IPS-18c (cell line): ENCODE measurements at regions not wholly inside any gene's neighbourhood (a gene's known extent, or its start where the extent isn't known, plus 50 kb on each side); places are given as distances from the start of the nearest gene placed in this dataset.

Source experiments
- H3K4me3 ChIP-seq: 2 replicates; pipeline ENCODE4 v1.7.0; 2013; ENCODE audit warnings: low read depth, mild to moderate bottlenecking, low read length, moderate library complexity; ENCODE audit not compliant: insufficient read depth
- H3K9me3 ChIP-seq: one replicate; pipeline ENCODE4 v1.6.1; 2013; ENCODE audit warnings: mild to moderate bottlenecking, low read length, moderate library complexity; ENCODE audit not compliant: control insufficient read depth, insufficient read depth

DNA sequence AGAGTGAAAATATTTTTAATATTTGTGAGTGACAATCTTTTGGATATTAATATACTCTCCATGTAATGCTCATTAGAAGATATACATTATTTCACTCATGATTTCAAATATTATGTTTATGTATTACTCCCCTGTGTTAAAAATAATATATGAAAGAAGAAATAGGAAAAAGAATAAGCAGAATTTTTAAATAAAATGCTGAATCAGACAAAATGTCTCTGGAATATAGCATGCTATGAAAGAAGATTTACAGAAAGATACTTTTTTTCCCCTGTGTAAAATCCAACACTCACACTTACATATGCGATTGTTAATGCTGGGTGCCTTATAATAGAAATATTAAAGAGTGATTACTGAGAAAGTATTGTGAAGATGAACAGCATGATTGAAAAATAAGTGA is 373.7 kb downstream of the ANXA1 start:
- Histone ChIP-seq H3K9me3 (no peaks in the 10 kb centered on the region), H3K4me3 (no peak overlapping the region)

DNA sequence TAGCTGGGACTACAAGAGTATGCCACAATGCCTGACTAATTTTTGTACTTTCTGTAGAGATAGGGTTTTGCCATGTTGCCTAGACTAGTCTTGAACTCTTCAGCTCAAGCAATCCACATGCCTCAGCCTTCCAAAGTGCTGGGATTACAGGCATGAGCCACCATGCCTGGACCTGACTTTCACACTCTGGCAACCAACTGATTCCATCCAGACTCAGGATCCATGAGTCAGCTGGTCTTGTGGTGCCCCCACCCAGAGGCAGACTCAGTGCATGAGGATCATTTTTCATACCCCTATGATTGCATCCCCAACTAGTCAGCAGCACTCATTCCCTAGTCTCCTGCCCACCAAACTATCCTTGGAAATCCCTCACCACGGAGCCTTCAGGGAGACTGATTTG is 375.9 kb downstream of the ANXA1 start:
- no peaks in the 10 kb centered on the region for H3K9me3 ChIP-seq
- H3K4me3 ChIP-seq: no peak overlapping the region

DNA sequence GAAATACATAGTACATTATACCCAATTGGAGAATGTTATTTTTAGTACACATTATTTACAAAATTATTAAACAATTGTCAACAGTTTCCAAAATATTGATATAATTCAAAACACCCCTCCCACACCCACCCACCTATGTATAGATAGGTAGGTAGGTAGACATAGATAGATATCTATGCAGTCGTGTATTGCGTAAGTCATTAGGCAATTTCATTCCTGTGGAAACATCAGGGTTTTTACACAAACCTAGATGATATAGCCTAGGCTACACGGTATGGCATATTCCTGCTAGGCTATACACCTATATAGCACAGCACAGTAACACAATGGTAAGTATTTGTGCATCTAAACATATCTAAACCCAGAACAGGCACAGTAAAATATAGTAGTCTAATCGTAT is 377.3 kb downstream of the ANXA1 start:
- Histone ChIP-seq H3K4me3 (no peak overlapping the region), H3K9me3 (no peaks in the 10 kb centered on the region)

DNA sequence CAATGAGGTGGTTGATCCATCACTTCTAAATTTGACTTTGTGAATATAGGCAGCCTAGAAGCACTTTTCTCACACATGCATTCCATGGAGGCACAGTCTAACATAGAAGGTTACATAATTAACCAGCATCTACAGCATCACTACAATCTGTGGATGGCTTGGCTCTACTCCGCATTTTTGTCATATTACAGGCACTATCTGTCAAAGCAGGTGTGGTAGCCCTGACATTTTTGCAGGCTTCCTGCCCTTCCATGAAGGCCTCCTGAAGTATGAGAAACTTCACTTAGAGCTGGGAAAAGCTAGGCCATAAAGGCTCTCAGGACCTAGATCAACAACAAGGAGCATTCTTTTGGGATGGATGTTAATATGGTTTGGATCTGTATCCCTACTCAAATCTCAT is 378.0 kb downstream of the ANXA1 start:
- Histone ChIP-seq H3K4me3 (no peak overlapping the region), H3K9me3 (no peaks in the 10 kb centered on the region)

DNA sequence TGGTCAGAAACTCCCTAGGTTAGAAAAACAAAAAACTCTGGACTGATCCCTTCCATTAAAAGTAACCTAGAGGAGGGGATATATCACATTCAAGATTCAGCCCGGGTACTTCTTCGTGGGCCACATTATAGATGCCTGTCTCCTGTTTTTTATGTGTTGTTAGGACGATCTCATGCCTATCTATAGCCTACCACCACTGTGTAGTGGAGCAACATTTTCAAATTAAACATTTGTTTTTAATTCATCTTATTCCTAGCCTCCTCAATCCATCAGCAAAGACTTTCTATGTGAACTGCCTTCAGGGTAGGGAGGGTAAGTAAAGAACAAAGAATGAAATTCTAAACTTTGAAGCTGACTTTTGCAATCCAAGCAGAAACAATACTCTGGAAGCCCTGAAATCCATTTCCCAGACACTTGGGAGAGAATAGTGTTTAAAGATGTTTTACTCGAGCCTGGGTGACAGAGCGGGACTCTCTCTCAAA is 379.4 kb downstream of the ANXA1 start:
- Histone ChIP-seq H3K4me3 (no peak overlapping the region), H3K9me3 (no peaks in the 10 kb centered on the region)

DNA sequence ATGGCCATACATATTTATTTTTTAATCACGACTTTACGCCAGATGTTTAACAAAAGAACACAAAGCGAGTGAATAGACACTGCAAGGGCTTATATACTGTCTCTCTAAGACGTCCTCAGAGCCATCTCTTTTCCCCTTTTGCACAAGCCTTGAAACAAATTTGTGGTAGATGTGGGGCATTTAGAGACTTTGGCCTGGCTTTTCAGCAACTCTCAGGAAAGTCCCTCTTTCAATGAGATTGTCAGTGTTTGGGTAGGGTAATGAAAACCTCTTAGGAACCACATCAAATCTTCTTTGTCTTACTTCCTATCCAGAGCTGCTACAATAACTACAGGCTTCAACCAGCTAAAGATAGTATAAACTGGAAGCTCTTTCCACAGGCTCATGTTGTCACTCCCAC is 380.0 kb downstream of the ANXA1 start:
- H3K9me3 ChIP-seq: no peaks in the 10 kb centered on the region
- H3K4me3 ChIP-seq: no peak overlapping the region

DNA sequence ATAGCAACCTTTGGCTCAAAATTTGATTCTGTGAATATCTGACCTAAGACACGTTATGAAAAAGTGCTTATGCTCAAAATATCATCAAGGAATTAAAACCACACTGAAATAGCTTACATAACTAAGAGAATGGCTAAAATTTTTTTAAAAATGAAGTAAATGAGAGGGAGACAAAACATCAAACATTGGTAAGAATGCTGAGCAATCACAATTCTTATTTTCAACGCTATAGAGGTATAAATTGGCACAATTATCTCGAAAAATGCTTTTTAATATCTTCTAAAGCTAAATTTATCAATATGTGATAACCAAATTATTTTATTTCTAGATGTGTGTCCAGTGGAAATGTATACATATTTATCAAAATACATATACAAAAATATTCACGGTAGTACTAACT is 381.3 kb downstream of the ANXA1 start:
- no peak overlapping the region for H3K4me3 ChIP-seq
- H3K9me3 ChIP-seq: no peaks in the 10 kb centered on the region

DNA sequence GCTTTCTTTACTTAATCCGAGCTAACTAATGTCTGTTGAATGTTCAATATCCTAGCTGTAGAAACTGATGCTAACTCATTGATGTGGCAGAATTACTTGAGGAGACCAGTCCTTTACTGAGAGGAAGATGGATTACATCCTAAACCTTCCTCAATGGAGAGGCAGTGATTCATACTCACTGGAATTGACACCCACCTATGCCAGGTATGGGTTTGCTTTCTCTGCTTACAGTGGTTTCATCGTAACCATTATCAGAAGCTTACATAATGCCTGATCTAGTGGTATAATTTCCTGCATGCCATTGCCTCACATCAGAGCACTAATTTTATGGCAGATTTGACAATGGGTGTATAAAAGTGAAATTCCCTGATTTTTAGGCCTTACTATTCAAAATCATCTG is 384.7 kb downstream of the ANXA1 start:
- Histone ChIP-seq H3K4me3 (no peak overlapping the region), H3K9me3 (no peaks in the 10 kb centered on the region)

DNA sequence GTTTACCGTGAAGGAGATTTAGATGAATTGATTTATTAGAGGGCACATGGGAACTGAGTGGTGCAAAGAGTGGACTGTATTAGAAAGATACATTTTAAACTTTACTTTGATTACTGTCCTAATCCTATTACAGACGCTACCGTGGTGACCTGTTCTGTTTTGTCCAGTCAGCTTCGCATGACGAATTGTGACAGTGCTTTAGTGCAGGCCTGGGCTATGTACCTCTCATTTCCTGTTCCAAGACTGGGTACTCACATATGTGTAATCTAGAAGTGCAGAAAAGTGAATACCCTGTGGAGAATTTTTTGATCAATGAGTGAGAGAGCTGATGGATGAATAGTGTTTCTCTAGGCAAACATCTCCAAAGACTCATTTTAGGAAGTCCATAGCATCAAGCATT is 385.9 kb downstream of the ANXA1 start:
- Histone ChIP-seq H3K9me3 (no peaks in the 10 kb centered on the region), H3K4me3 (no peak overlapping the region)

DNA sequence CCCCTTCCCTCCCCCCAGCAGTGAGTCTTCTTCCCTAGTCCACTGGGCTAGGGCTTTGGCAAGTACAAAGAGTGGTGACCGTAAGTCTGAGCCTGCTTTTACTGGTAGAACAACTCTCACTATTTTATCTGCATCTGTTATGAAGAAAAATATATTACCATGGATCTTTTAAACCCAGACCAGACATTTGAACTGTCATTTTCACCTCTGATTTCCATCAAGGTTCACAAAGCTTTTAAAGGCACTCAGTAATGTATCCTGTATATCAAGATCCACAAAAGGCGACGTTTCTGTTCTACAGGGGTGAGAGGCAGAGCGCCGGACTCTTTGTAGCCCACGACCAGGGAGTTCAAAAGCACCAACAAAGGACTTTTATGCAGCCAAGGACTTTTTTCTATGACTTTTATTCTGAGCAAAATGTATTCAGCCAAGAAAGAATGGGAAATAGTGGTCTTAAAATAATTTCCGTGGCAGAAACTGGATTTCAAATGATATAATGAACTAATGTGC is 388.3 kb downstream of the ANXA1 start:
- no peaks in the 10 kb centered on the region for H3K9me3 ChIP-seq
- no peak overlapping the region for H3K4me3 ChIP-seq

DNA sequence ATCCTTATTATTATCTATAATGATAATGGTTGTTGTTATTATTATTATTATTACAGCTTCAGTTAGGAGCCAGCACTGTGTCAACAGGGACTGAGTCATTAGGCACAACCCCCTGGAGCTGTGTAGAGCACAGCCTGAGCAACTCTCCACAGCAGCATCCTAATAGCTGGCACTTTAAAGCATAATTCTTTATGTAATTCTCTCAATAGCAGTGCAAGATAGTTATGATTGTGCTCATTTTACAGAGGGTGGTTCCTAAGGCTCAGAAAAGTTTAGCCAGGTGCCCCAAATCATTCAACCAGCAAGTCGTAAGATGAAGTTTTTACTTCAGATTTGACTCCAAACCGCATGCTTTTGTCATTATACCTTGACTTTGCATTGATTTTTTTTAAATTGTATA is 390.3 kb downstream of the ANXA1 start:
- Histone ChIP-seq H3K9me3 (no peaks in the 10 kb centered on the region), H3K4me3 (no peak overlapping the region)

DNA sequence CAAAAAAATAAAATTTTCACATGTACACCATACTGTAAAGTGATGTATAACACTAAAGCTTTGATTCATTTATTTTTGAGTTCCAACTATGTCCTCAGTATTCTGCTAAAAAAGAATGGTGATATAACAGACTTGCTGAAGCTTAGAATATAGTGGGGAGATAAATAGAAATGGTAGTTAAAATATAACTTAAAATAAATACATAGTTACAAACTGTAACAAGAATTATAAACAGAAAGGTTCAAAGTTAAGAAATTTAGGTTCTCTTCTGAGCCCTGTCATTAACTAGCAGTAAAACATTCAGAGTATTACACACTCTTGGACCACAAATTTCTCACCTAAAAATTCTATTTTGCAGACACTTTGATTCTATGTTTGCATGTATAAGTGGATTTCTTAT is 392.1 kb downstream of the ANXA1 start:
- Histone ChIP-seq H3K9me3 (no peaks in the 10 kb centered on the region), H3K4me3 (no peak overlapping the region)

DNA sequence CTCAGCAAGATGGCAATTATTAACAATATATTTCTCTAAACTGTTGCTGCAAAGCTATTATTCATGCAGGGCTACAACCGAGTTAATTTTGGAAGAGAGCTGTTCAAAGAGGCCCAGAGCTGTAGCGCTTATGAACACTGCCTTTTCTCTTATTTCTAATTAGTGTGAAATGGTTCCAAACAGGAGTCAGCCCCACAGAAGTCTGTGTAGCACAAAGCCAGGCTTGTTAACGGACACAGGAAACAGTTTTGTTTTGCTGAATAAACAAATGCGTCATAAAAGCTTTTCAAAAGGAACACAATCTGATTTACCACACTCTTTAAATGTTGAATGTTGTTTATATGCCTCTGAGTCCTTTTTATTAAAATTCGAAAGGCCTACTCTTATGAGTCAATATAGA is 396.5 kb downstream of the ANXA1 start:
- H3K4me3 ChIP-seq: no peak overlapping the region
- no peaks in the 10 kb centered on the region for H3K9me3 ChIP-seq

DNA sequence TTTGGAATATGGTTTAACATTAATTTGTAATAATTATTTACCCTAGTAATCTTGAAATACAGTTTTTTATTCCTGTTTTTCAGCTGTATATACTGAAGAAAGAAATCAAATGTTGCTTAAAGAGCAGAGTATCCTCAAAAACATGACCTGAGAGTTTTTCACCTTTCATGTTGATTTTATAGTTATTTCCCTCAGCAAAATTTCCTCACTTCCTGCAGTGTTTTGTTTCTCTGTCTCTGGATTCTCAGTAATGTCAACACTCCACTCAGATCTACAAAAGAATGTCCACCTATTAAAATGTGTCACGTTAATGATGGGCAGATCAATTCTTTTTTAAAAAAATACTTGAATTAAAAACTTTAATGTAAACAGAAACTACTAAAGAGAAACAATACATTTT is 398.3 kb downstream of the ANXA1 start:
- no peaks in the 10 kb centered on the region for H3K9me3 ChIP-seq
- no peak overlapping the region for H3K4me3 ChIP-seq

DNA sequence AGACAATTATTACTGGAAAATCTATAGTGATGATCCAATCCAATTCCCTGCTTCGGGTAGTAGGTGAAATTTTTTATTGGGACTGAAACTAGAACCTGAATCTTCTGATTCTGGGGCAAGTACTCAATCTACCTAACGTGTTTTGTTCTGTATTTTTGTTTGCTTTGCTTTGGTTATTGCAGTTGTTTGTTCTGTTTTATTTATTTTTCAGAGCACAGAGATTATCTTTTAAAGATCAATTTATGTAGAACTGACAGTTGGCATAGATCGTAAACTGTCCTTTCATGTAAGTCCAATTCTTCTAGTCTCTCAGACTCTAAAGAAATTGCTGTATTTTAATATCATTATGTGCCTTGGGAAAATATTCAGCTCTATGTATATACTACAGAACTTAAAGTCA is 401.6 kb downstream of the ANXA1 start:
- Histone ChIP-seq H3K9me3 (no peaks in the 10 kb centered on the region), H3K4me3 (no peak overlapping the region)

DNA sequence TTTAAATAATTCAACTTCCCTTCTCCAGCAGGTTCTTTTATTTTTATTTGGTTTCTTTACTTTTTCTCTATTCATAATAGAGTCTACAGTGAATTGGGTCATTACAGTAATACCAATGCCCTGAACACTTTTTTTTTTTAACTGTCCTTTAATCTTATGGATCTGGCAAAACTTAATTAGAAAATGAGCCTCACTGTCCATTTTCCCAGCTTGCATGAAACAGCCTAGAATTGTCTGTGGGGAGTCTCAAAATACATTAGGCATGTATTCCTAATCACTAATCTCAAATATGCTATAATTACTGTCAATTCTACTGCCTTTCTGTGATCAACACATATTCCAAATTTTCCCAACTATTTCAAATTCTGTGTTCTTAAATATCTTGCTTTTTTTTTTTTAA is 406.8 kb downstream of the ANXA1 start:
- H3K4me3 ChIP-seq: no peak overlapping the region
- no peaks in the 10 kb centered on the region for H3K9me3 ChIP-seq

DNA sequence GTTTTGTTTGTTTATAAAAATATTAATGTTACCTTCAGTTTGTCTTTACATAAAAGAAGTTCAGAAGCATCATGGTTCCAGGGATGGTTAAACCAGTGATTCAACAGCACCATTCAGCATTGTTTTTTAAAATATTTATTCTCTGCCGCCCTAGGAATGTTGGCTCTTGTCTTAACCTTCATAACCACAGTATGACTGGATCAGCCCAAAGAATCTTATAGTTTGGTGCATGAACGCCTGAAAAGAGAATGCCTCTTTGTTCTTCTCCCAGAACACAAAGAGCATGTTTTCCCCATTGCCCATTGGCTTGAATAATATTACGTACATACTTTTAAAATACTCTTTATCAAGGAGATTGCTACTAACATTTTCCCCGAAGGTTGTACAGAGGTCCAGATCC is 413.4 kb downstream of the ANXA1 start:
- no peak overlapping the region for H3K4me3 ChIP-seq
- H3K9me3 ChIP-seq: peaks cover 2% of the 10 kb centered on the region

DNA sequence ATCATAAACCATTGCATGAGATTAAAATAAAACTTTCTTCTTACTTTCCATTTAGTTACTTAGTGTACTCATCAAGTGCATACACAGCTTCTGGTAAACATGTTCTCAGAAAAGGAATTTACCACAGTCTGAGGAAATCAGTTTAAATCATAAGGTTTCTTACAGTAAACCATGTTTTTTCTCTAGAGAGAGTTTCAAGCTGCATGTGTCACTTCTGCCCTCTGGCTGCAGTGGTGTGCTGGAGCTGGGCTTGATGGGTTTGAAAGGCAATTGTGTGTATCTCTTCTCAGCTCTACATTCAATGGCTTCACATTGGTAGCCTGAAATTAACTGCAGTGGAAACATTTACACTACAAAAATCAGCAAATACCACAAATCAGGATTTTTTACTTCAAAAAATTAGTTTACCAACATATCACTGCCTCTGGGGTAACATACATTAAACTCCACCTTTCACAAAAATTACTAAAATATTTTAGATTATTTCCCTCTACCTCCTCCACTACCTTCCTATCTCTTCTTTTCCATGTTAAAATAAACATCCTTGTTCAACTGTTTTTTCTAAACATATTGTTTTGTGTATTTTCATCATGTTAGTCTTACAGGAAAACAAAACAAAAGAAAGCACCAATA is 414.3 kb downstream of the ANXA1 start:
- no peak overlapping the region for H3K4me3 ChIP-seq
- H3K9me3 ChIP-seq: peaks cover 2% of the 10 kb centered on the region

DNA sequence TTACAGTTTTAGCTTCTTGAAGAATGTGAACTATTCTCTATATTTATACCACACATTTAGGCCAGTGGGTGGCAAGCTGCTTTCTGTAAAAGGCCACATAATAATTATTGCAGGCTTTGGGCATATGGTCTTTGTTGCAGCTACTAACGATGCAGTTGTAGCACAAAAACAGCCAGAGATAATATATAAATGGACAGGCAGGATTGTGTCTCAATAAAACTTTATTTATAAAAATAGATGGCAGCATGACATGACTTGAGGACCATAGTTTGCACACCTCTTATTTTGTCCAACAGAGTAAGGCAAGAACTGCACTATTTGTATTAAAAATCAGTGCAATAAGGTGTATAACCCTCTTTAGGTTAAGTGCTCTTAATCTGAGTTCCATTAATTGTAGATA is 415.0 kb downstream of the ANXA1 start:
- Histone ChIP-seq H3K4me3 (no peak overlapping the region), H3K9me3 (peaks cover 2% of the 10 kb centered on the region)
